BJ (cell line): ENCODE measurements at regions not wholly inside any gene's neighbourhood (a gene's known extent, or its start where the extent isn't known, plus 50 kb on each side); places are given as distances from the start of the nearest gene placed in this dataset.
"Not testable (repeated sequence)": the region's sequence is repeated elsewhere in the genome, so short reads cannot be mapped to it uniquely, and the experiment has no call there.

Experiments used
- CTCF ChIA-PET: fragments of 350-600 bp; formaldehyde crosslinking; extraction: SDS; loops from one replicate; lab custom pipeline; 2021; ENCODE audit warnings: antibody characterized with exemption, inconsistent platforms; lab: Yijun Ruan, JAX
- POLR2A ChIA-PET: fragments of 300-600 bp; sonication (Branson Sonifier 250); formaldehyde crosslinking; extraction: SDS; loops from one replicate; lab custom pipeline; 2021; ENCODE audit warnings: antibody characterized with exemption; lab: Charles Lee
- DNase-seq: peaks from one replicate; pipeline ENCODE4 v3.0.0-alpha.2; 2011; ENCODE audit warnings: low read depth
- H3K27me3 ChIP-seq: 2 replicates; pipeline ENCODE4 v1.6.0; 2011; ENCODE audit warnings: low read length; ENCODE audit not compliant: control insufficient read depth, insufficient read depth
- H3K36me3 ChIP-seq: 2 replicates; pipeline ENCODE4 v1.5.1; 2011; ENCODE audit warnings: low read length; ENCODE audit not compliant: control insufficient read depth, insufficient read depth
- H3K4me3 ChIP-seq: 2 replicates; pipeline ENCODE4 v1.5.1; 2011; ENCODE audit warnings: low read depth, mild to moderate bottlenecking, control low read depth, low read length
- TF ChIP-seq, protein P1 (sequence below): IDR thresholded peaks from 2 replicates; pipeline ENCODE4 v1.5.1; 2011; ENCODE audit warnings: low read depth, mild to moderate bottlenecking, control low read depth, inconsistent platforms, low read length, moderate library complexity; ENCODE audit not compliant: insufficient read depth

DNA sequence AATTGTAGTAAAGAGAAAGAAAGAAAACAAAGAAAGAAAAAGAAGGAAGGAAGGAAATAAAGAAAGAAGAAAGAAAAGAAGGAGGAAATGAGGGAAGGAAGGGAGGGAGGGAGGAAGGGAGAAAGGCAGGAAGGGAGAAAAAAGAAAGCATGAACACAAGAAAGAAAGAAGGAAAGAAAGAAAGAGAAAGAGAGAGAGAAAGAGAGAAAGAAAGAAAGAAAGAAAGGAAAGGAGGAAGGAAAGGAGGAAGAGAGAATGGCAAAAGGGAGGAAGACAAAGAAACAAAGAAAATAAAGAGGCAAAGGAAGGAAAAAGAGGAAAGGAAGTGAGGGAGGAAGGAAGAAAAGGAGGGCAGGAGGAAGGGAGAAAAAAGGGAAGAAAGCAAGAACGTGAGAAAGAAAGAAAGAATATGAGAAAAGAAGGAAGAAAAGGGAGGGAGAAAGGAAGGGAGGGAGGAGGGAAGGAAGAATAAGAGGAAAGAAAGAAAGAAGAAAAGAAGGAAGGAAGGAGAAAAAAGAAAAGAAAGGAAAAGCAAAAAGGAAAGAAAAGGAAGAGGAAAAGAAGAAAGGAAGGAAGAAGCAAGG lies 2775.4 kb downstream of the RPIA start:
- H3K27me3 ChIP-seq, POLR2A ChIA-PET, DNase-seq, H3K4me3 ChIP-seq, H3K36me3 ChIP-seq, CTCF ChIA-PET: not testable (repeated sequence)

DNA sequence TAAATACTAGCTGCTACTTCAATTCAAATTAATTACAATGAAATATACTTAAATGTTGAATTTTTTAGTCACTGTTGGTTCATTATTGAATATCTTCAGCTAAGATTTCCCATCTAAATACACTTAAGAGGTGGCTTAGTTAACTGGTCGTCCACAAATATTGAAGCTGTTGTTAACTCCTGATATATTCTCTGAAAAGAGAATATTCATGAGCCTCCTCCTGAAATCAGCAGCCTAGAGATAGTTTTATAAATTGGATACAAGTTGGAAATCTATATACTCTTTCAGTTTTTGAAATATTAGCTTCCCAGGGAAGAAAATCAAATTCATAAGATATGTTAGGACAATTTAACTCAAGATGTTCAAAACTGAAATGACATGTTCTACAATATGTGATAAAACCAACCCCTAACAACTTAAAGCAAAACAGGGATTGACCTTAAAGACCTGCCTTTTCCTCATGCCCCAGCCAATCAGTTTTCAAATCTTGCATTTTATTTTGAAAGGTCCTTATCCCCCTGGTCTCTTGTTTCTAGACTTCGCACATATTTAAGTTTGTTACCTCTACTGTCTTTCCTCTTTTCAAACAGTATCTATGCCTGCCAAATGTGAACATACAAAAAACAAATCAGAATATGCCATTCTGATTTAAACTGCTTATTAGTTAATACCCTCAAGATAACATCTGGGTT lies 2784.9 kb downstream of the RPIA start:
- H3K27me3 ChIP-seq, DNase-seq, POLR2A ChIA-PET, CTCF ChIA-PET, H3K36me3 ChIP-seq, H3K4me3 ChIP-seq: not testable (repeated sequence)

DNA sequence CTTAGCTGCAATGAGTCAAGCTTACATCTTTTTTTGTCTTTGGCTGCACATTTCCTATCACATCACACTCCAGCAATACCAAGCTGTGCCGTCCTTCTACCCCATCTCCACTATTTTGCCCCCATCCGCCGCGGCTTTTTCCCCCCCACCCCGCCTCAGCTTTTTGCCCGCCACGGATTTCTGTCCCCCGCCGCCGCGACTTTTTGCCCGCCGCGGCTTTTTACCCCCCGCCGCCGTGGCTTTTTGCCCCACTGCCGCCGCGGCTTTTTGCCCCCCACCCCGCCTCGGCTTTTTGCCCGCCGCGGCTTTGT lies 2785.4 kb downstream of the RPIA start:
- H3K27me3 ChIP-seq, POLR2A ChIA-PET, H3K36me3 ChIP-seq, DNase-seq, CTCF ChIA-PET, H3K4me3 ChIP-seq: not testable (repeated sequence)

DNA sequence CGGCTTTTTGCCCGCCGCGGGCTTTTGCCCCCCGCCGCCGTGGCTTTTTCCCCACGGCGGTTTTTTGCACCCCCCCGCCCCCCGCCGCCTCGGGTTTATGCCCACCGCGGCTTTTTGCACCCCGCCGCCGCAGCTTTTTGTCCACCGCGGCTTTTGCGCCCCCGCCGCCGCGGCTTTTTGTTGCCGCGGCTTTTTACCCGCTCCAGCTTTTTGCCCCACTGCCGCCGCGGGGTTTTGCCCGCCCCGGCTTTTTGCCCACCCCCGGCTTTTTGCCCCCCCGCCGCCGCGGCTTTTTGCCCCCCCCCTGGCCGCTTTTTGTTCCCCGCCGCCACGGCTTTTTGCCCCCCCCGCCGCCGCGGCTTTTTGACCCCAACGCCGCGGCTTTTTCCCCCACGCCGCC lies 2785.8 kb downstream of the RPIA start:
- H3K4me3 ChIP-seq, CTCF ChIA-PET, DNase-seq, POLR2A ChIA-PET, H3K27me3 ChIP-seq, H3K36me3 ChIP-seq: not testable (repeated sequence)

DNA sequence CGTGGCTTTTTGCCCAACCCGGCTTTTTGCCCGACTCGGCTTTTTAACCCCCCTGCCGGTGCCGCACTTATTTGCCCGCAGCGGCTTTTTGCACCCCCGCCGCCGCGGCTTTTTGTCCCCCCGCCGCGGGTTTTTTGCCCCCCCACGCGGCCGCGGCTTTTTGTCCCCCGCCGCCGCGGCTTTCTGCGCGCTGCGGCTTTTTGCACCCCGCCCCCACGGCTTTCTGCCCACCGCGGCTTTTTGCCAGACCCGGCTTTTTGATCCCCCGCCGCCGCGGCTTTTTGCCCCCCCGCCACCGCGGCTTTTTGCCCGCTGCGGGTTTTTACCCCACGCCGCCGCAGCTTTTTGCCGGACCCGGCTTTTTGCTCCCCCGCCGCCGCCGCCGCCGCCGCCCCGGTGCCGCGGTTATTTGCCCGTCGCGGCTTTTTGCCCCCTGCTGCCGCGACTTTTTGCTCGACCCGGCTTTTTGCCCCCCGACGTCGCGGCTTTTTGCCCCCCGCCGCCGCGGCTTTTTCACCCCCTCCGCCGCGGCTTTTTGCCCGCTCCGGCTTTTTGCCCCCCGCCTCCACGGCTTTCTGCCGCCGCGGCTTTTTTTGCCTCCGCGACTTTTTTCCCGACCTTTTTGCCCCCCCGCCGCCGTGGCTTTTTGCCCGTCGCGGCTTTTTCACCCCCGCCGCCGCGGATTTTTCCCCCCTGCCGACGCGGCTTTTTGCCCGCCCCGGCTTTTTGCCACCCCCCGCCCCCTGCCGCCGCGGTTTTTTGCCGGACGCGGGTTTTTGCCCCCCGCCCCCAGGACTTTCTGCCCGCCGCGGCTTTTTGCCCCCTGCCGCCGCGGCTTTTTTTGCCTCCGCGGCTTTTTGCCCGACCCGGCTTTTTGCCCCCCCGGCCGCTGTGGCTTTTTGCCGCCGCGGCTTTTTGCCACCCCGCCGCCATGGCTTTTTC lies 2786.5 kb downstream of the RPIA start:
- ChIA-PET POLR2A (no interaction called here), CTCF (no interaction called here)
- peak overlapping the region; percentile 32 for H3K4me3 ChIP-seq
- no peaks in the 10 kb centered on the region for H3K36me3 ChIP-seq
- DNase-seq = no peak
- TF ChIP-seq, protein P1, sequence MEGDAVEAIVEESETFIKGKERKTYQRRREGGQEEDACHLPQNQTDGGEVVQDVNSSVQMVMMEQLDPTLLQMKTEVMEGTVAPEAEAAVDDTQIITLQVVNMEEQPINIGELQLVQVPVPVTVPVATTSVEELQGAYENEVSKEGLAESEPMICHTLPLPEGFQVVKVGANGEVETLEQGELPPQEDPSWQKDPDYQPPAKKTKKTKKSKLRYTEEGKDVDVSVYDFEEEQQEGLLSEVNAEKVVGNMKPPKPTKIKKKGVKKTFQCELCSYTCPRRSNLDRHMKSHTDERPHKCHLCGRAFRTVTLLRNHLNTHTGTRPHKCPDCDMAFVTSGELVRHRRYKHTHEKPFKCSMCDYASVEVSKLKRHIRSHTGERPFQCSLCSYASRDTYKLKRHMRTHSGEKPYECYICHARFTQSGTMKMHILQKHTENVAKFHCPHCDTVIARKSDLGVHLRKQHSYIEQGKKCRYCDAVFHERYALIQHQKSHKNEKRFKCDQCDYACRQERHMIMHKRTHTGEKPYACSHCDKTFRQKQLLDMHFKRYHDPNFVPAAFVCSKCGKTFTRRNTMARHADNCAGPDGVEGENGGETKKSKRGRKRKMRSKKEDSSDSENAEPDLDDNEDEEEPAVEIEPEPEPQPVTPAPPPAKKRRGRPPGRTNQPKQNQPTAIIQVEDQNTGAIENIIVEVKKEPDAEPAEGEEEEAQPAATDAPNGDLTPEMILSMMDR = no peak
- H3K27me3 ChIP-seq = peaks cover 5% of the 10 kb centered on the region

DNA sequence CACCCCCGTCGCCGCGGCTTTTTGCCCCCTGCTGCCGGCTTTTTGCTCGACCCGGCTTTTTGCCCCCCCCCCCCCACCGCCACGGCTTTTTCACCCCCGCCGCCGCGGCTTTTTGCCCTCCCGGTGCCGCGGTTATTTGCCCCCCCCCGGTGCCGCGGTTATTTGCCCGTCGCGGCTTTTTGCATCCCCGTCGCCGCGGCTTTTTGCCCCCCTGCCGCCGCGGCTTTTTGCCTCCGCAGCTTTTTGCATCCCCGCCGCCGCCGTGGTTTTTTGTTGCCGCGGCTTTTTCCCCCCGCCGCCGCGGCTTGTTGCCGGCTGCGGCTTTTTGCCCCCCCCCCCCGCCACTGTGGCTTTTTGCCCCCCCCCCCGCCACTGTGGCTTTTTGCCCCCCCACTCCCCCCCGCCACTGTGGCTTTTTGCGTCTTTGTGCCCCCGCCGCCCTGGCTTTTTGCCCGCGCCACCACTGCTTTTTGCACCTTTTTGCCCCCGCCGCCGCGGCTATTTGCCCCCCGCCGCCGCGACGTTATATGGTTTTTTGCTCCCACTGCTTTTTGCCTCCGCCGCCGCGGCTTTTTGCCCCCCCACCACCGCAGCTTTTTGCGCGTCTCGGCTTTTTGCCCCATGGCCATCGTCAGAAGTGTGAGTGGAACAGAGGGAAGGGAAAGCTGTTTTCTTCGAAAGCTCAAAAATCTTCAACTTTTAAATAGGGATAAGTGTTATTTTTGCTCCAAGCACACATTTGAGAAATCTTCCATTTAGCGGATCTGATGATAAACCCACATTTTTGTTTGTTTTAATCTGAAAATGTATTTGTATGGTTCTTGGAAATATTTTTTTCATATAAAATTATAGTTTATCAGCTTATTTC lies 2787.6 kb downstream of the RPIA start:
- POLR2A ChIA-PET, DNase-seq, H3K36me3 ChIP-seq, H3K27me3 ChIP-seq, CTCF ChIA-PET: not testable (repeated sequence)
- H3K4me3 ChIP-seq = peak overlapping the region; percentile 17; the same call in 1 of the 2 replicates

DNA sequence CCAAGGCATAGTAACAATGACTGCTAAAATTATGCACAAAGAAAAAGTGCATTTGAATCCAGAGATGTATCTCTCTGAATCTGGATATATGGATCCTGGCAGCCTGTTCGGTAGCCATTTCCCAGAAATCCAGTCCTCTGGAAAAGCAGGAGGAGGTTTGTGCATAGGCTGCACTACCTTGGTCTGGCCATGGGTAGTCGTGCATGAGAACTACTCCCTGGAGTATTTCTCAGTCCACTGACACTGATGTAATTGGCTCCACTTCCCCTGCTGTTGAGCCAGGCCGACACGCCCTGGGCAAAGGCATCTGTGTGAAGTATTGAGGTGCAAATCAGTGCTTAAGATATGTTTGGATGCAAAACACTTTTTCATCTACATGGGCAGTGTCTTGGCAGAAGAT lies 2793.8 kb downstream of the RPIA start:
- H3K36me3 ChIP-seq, DNase-seq, CTCF ChIA-PET, H3K4me3 ChIP-seq, POLR2A ChIA-PET, H3K27me3 ChIP-seq: not testable (repeated sequence)

DNA sequence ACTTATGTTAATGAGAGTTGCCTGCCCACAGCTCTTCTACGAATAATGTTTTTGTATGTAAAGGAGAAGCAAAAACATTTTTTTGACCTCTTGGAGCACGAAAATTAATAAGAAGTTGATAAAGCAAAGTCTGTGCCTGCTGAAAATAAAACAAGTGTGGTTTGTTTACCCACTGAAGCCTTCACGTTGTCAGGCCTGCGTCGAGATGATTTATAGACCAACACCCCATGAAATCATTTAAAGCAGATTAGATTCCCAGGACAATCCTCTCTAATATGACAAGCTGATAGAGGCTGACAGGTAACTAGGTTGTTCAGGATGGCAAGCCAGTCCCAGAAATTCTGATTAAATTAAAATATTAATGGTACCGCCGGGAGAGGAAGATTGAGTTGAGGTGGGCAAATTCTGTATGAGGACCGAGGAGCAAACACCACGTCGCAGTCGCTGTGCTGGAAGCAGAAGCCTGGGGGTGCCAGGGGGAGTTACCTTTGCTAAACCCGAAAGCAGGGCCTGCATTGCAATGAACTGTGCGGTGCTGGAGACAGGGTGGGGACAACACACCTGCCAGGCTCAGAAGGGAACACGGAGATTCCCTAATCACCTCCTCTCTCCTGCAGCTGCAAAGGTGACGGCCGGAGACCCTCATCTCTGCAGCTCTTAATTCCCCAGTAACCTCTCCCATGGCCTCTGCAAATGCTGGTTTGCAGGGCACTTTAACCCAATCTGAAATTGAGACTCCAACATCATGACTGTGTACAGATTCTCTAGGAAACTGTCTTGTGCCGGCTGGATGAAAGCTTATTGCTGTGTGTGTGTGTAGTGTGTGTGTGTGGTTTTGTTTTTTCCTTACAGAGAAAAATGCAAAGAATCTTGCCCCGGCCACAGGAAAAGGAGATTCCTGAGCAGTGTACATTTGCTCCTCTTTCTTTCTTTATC lies 2805.9 kb downstream of the RPIA start:
- DNase-seq, POLR2A ChIA-PET: not testable (repeated sequence)

DNA sequence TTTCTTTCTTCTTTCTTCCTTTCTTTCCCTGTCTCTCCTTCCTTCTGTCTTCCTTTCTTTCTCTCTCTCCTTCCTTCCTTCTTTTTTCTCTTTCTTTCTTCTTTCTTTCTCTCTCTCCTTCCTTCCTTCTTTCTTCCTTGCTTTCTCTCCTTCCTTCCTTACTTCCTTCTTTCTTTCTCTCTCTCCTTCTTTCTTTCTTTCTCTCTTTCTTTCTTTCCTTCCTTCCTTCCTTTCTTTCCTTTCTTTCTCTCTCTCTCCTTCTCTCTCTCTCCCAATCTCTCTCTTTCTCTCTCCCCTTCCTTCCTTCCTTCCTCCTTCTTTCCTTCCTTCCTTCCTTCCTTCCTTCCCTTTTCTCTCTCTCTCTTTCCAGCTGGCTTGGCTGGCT lies 2806.6 kb downstream of the RPIA start:
- CTCF ChIA-PET, H3K4me3 ChIP-seq, H3K27me3 ChIP-seq, DNase-seq, POLR2A ChIA-PET, H3K36me3 ChIP-seq: not testable (repeated sequence)

More for the DNA sequence above, 2805.9 kb downstream of the RPIA start:
- H3K36me3 ChIP-seq, H3K27me3 ChIP-seq, CTCF ChIA-PET, H3K4me3 ChIP-seq: not testable (repeated sequence)

DNA sequence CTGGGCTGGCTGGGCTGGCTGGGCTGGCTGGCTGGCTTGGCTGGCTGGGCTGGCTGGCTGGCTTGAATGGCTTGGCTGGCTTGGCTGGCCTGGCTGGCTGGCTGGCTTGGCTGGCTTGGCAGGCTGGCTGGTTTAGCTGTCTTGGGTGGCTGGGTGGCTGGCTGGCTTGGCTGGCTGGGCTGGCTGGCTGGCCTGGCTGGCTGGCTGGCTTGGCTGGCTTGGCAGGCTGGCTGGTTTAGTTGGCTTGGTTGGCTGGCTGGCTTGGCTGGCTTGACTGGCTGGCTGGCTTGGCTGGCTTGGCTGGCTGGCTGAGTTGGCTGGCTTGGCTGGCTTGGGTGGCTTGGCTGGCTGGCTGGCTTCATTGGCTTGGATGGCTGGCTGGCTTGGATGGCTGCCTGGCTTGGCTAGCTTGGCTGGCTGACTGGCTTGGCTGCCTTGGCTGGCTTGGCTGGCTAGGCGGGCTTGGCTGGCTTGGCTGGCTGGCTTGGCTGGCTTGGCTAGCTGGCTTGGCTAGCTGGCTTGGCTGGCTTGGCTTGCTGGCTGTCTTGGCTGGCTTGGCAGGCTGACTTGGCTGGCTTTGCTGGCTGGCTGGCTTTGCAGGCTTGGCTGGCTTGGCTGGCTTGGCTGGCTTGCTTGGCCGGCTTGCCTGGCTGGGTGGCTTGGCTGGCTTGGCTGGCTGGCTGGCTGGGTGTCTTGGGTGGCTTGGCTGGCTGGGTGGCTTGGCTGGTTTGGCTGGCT lies 2807.2 kb downstream of the RPIA start:
- POLR2A ChIA-PET, CTCF ChIA-PET: not testable (repeated sequence)

More for the DNA sequence above, 2807.2 kb downstream of the RPIA start:
- H3K27me3 ChIP-seq, DNase-seq, H3K36me3 ChIP-seq, H3K4me3 ChIP-seq: not testable (repeated sequence)
